ENCODE measurements at regions not wholly inside any gene's neighbourhood (a gene's known extent, or its start where the extent isn't known, plus 50 kb on each side); places are given as distances from the start of the nearest gene placed in this dataset.

DNA sequence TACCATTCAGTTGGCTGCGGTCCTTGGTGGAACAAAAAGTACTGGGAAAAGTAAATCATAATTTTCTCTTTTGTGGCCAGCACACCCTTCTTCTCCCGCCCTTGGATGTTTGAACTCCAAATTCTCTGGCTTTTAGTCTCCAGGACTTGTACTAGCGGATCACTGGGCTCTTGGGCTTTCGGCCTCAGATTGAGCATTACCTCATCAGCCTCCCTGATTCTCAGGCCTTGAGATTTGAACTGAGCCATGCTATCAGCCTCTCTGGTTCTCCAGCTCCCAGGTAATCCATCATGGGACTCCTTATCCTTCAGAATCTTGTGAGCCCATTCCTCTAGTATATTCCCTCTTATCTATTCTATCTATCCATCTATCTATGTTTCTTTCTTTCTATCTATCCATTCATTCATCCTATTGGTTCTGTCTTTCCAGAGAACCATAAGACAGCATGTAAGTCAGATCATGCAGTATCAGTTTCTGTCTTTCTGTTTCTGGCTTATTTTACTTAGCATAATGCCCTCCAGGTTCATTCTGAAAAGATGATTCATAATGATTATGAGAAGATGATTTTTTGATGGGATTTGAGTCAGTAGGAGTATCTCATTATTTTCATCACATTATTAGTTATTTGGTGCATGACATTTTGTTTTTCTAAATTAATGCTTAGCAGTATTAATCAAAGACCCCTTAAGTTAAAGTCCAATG, 814.9 kb downstream of the LRFN5 start:
- TF ChIP-seq, protein P1, sequence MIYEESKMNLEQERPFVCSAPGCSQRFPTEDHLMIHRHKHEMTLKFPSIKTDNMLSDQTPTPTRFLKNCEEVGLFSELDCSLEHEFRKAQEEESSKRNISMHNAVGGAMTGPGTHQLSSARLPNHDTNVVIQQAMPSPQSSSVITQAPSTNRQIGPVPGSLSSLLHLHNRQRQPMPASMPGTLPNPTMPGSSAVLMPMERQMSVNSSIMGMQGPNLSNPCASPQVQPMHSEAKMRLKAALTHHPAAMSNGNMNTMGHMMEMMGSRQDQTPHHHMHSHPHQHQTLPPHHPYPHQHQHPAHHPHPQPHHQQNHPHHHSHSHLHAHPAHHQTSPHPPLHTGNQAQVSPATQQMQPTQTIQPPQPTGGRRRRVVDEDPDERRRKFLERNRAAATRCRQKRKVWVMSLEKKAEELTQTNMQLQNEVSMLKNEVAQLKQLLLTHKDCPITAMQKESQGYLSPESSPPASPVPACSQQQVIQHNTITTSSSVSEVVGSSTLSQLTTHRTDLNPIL (CRISPR knock-in tag; IDR thresholded peaks at IDR 0.05; ENCODE audit: low read depth), result no peak
- TF ChIP-seq TOX (CRISPR knock-in tag; IDR thresholded peaks at IDR 0.05; ENCODE audit: borderline replicate concordance) (no peak), ZFP3 (CRISPR knock-in tag; IDR thresholded peaks at IDR 0.05) (no peak), TCF4 (CRISPR knock-in tag; IDR thresholded peaks at IDR 0.05; ENCODE audit: borderline replicate concordance) (no peak), SNAI2 (CRISPR knock-in tag; IDR thresholded peaks at IDR 0.05) (no peak)
- TF ChIP-seq, protein P2, sequence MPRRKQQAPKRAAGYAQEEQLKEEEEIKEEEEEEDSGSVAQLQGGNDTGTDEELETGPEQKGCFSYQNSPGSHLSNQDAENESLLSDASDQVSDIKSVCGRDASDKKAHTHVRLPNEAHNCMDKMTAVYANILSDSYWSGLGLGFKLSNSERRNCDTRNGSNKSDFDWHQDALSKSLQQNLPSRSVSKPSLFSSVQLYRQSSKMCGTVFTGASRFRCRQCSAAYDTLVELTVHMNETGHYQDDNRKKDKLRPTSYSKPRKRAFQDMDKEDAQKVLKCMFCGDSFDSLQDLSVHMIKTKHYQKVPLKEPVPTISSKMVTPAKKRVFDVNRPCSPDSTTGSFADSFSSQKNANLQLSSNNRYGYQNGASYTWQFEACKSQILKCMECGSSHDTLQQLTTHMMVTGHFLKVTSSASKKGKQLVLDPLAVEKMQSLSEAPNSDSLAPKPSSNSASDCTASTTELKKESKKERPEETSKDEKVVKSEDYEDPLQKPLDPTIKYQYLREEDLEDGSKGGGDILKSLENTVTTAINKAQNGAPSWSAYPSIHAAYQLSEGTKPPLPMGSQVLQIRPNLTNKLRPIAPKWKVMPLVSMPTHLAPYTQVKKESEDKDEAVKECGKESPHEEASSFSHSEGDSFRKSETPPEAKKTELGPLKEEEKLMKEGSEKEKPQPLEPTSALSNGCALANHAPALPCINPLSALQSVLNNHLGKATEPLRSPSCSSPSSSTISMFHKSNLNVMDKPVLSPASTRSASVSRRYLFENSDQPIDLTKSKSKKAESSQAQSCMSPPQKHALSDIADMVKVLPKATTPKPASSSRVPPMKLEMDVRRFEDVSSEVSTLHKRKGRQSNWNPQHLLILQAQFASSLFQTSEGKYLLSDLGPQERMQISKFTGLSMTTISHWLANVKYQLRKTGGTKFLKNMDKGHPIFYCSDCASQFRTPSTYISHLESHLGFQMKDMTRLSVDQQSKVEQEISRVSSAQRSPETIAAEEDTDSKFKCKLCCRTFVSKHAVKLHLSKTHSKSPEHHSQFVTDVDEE (CRISPR knock-in tag; IDR thresholded peaks at IDR 0.05), result no peak
